Ramos (cell line): ENCODE measurements at regions not wholly inside any gene's neighbourhood (a gene's known extent, or its start where the extent isn't known, plus 50 kb on each side); places are given as distances from the start of the nearest gene placed in this dataset.

Source experiments
- in situ Hi-C: fragments of 300-500 bp; cut with MboI; formaldehyde crosslinking; loops from one replicate; pipeline ENCODE4 v1.14.3; 2022; ENCODE audit warnings: low sequenced_read_pairs; ENCODE audit not compliant: unreplicated experiment

DNA sequence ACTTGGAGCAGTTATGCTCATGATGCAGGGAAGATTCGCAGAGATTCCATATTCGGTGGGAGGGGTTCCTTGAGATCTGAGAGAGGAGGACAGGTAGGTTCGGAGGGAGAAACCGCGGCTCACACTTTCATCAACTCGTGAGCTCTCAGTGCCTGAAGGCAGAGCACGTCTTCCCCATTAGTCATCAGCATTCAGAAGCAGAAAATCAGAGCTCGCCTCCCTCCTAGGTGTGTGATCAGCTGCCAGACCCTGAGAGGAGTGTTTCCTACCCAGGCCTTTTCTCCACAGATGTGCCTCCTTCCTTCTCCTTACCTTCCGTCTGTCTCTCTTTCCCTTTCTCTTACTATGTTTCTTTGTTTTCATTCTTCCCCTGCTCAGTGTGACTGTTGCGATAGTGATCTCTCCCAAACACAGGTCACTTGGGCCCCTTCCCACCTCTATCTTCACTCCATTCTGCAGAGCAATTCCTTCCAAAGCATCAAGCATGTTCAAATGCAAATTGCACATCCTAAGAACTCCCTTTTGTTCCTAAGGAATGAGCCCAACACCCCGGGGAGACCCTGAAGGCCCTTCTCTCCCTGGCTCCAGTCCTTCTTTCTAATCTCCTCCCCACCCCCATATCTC, 389.5 kb downstream of the UQCRFS1 start:
- in situ Hi-C loops = no loop called here

DNA sequence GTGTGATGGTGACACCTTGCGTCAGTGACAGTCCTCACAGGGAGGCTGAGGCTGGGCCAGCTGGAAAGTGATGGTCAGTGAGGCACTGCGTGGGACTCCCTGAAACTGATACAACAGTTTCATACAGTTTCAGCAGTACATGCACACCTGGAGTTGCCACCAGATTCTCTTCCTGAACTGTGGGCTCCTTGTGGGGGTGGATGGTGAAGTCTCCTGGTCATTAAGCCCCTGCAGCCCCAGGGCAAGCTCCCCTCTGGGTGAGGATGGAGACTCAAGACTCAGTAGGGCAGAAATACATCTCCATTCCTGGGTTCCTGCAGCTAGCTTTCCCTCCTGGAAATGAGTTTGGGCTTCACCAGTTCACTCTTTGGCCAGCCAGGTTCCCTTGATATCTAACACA, 392.7 kb downstream of the UQCRFS1 start:
- in situ Hi-C loops = no loop called here

DNA sequence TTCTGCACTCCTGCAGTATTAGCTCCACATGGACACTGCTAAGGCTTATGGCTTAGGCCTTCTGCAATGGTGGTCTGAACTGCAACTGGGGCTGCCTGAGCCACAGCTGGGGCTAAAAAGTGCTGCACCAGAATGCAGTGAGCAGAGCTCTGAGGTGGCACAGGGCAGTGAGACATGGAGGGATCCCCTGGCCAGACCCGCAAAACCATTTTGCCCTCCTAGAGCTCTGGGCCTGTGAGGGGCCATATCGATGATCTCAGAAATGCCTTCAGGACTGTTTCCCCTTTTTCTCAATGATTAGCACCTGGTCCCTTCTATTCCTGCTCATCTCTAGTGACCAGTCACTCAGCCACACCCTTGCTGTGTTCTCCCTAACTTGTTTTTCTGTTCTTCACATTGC, 397.7 kb downstream of the UQCRFS1 start:
- in situ Hi-C loops = no loop called here

DNA sequence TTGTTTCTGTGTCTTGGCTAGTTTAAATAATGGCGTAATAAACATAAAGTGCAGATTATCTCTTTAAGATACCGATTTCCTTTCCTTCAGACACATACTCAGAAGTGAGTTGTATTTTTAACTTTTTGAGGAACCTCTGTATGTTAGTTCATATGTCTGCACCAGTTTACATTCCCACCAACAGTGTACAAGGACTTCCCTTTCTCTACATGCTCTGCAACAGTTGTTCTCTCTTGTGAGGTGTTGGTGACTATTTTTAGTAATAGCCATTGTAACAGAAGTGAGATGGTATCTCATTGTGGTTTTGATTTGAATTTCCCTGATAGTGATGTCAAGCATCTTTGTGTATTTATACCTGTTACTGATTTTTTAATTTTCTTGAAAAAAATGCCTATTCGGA, 418.6 kb downstream of the UQCRFS1 start:
- in situ Hi-C loops = no loop called here

DNA sequence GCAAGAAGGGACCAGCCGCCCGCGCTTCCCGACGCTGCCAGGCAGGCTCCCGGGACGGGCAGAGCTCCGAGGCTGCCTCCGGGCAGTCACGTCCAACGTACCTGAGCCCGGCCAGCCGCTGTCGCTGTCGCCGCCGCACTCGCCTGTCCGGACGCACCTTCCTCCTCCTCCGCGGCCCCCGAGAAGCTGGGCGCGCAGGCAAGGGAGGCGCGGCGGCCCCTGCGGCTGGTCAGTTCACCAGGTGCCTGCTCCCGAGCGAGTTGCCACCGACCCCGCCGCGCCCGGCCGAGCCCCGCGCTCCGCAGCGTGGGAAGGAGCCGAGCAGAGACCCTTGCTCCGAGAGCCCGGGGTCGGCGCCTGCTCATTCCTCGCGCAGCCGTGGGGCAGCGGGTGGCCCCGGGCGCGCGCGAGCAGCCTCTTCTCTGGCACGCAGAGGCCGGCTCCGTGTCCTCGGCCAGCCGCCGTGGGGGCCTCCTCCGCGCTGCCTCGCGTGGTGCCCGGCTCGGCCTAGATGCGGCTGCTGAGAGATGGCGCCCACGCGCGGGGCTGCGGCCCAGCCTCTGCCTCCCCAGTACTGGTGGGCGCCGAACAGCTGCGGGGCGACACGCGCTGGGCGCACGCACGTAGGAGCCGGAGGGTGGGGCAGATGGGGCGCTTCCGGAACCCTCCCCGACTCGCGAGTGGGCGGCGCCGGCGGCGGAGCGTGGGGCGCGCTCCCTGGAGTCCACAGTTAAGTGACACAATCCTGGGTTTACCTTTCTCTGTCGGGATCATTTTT, 419.4 kb downstream of the UQCRFS1 start:
- in situ Hi-C loops = no loop called here

DNA sequence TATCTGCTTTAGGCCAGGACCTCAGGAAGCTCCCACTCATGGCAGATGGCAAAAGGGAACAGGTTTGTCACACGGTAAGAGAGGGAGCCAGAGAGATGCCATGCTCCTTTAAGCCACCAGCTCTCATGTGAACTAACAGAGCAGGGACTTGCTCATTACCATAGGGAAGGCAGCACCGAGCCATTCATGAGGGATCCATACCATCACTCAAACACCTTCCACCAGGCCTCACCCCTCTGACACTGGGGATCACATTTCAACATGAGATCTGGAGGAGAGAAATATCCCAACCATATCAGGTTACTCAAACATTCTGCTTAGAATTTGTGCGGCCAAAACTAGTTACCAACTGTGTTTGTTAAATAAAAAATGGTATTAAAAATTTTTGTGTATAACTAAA, 427.0 kb downstream of the UQCRFS1 start:
- in situ Hi-C loops = no loop called here

DNA sequence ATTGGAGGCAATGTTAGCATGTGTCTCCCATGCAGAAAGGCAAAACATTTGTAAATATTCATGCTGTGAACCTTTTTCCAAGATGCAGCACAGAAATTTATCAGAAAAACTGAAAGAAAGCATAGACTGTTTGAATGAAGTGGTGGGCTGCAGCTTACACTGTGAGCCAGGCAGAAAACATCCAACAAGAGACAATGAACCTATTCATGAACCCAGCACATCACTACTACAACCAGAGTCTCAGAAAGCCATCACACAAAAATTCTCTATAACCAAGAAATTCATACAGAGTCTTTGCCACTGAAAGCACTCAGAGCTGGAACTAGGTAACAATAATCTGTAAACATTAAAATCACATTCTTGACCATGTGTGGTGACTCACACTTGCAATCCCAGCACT, 448.9 kb downstream of the UQCRFS1 start:
- in situ Hi-C loops = no loop called here

DNA sequence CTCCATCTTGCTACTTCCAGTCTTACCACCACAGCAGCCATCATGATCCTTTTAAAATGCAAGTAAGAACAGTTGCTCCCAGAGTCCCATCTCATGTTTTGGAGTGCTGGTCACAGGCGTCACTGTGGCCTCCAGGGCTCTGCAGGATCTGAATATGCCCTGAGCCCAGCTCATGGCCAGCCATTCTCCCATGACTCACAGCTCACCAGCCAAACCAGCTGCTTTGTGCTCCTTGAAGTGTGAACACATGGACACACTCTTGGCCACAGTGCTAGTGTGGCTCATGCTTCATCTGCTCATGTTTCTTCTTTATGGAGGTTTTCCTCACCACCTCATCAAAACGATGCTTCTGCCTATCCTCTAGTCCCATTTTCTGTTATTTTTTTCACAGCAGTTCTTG, 466.5 kb downstream of the UQCRFS1 start:
- in situ Hi-C loops = loop anchor here (25.0 kb wide), 1 partner anchor 516 kb away; no protein-coding TSS in a partner anchor

DNA sequence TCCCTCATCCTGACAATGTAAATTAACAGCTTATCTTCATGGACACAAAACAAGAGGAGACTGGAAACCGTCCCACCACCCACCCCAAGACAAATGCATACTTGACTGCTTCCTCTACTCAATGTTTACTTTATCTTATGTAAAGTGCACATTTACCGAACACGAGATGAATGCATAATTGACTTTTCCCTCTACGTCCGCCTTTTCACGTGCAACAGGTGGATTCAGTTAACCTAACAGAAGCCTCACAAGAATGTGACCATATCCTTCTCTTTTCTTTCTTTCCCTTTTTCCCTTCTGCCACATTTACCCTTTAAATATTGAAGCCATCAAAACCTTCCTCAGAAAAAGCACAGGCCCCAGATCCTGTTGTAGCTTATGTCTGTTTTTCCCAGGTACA, 468.0 kb downstream of the UQCRFS1 start:
- in situ Hi-C loops = loop anchor here (25.0 kb wide), 1 partner anchor 517 kb away; no protein-coding TSS in a partner anchor

DNA sequence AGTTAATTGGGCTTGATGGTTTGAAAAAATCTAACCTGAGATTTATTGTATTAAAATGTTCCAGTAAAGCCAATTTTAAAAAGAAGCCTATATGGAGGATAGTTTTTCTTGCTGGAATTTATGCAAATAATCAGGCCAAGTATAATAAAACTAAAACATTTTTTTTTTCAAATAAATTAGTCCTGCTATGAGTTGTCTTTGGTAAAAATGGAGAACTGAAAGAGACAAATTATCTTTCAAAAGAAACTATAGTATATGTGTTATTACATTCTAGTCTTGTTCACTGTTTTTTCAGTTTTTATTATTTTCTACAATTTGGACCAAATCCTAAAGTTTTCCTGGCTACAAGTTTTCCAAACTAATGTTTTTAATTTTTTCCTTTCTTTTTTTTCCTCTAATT, 468.9 kb downstream of the UQCRFS1 start:
- in situ Hi-C loops = loop anchor here (25.0 kb wide), 1 partner anchor 518 kb away; no protein-coding TSS in a partner anchor

DNA sequence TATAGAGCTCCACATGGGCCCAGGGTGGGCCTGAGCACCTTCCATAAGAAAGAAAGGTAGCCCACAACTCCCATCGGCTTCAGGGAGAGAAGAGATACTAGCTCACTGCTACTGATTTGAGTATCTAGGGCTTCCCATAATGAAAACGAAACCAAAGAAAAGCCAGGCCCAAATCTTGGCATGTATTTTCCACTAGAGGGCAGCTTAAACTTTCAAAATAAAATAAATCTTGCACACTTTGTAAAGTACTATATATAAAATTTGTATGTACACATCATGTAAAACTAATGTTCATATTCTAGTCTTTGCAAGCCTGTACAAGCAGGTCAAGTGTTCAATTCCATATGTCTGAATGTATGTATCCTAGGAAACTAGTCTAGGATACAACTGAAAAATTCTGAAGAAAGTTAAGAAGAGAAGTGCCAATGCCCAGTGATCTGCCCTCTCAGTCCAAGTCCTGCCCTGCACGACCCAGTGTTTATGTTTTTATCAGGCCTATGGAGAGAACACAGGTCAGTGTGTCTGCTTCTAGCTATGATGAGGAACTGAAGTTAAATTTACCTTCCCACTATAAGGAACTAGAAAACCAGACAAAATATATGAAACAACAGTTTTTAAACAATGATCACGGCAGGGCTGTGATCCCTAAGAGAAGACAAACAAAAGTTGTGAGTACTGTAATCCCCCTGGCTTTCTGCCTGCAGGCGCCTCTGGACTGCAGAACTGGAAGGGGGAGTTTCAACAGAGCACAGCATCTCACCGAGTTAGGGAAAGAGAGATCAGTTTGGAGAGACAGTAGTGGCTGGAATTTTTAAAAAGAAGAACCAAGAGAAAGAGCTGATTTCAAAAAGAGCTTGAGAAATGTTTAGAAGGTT, 475.7 kb downstream of the UQCRFS1 start:
- in situ Hi-C loops = loop anchor here (25.0 kb wide), 1 partner anchor 525 kb away; no protein-coding TSS in a partner anchor

DNA sequence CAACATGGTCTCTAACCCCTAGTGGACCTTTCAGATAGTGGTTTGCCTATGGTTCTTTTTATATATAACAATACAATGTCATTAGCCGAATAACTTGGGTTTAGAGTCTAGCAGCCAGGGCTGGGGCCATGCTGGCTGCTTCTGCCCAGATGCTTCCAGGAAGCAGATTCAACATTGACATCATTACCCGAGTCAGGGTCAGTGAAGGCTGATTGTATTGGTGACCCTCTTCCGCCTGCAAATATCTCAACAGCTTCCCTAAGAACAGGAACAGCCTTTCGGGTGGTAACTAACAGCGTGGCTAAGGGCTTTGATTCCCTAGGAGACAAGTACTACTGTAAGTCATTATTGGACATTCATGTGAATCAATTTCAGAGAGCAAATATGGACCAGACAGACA, 476.4 kb downstream of the UQCRFS1 start:
- in situ Hi-C loops = loop anchor here (25.0 kb wide), 1 partner anchor 526 kb away; no protein-coding TSS in a partner anchor

DNA sequence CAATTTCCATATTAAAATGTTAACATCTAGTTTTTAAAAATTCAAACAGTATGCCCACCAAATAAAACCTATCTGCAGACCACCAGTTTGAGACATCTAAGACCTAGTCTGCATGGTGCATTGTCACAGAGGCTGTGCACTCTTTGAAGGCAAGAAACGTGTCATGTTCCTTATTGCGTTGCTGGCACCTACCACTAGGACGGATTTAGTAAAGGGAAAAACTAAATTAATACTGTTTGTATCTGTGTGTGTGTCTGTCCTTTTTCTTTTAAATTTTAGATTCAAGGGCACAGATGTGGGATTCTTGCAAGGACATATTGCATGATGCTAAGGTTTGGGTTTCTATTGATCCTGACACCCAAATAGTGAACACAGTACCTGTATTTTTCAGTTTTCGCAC, 481.4 kb downstream of the UQCRFS1 start:
- in situ Hi-C loops = loop anchor here (25.0 kb wide), 1 partner anchor 531 kb away; no protein-coding TSS in a partner anchor

DNA sequence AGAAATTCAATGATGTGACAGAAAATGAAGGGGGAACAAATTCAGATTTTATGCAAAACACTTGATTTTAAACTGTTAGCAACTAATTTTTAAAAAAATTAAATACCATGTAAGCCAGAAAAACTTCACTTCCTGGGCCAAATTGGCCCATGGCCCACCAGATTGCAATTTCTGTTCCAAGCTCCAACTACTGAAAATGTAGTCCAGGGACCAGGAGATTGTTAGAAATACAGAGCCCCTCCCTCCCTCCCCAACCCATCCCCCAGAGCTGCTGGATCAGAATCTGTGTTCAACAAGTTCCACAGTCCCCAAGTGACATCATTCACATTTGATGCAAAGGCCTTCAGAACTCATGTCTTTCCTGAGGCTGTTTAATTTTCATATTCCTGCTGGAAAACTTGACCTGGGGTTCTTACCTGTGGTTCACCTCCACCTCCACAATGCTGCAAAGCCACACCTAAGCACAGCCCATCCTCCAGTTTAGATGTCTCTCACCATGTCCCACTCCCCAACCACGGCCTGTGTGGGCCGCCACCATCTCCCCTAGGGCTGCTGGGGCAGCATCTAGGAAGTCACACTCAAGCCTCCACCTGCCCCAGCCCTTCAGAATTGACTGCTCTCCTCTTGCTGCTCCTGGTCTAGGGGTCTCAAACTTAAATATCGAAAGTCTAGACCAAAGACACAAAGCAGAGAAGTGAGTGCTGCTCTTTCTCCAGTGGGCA, 482.0 kb downstream of the UQCRFS1 start:
- in situ Hi-C loops = loop anchor here (25.0 kb wide), 1 partner anchor 531 kb away; no protein-coding TSS in a partner anchor

DNA sequence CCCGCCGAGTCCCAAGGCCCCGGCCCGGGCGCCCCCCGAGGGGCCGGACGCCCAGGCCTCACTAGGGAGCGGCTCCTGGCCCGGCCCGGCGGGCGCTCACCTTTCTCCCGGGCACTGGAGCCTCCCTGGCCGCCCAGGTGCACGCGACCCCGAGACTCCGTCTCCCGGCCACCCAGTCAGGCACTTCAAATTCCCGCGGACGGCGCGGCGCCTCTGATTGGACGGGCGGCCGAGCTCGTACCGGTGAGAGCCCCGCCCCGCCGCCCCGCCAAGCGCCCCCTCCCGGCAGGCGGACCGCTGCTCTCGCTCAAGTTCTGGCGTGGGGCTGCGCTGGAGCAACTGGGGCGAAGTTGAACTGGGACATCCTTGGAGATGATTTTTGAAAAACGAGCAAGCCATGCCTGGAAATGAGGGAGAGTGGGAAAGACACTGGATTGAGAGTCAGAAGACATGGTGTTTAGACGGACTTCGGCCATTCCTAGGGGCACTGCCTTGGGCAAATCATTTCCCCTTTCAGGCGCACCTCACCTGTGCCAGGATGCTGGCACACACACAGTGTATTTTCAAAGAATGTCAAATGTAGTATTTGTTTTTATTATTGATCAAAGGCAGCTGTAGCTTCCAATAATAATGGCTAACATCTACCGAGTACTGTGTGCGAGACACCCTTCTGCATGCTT, 485.3 kb downstream of the UQCRFS1 start:
- in situ Hi-C loops = loop anchor here (25.0 kb wide), 1 partner anchor 535 kb away; no protein-coding TSS in a partner anchor

DNA sequence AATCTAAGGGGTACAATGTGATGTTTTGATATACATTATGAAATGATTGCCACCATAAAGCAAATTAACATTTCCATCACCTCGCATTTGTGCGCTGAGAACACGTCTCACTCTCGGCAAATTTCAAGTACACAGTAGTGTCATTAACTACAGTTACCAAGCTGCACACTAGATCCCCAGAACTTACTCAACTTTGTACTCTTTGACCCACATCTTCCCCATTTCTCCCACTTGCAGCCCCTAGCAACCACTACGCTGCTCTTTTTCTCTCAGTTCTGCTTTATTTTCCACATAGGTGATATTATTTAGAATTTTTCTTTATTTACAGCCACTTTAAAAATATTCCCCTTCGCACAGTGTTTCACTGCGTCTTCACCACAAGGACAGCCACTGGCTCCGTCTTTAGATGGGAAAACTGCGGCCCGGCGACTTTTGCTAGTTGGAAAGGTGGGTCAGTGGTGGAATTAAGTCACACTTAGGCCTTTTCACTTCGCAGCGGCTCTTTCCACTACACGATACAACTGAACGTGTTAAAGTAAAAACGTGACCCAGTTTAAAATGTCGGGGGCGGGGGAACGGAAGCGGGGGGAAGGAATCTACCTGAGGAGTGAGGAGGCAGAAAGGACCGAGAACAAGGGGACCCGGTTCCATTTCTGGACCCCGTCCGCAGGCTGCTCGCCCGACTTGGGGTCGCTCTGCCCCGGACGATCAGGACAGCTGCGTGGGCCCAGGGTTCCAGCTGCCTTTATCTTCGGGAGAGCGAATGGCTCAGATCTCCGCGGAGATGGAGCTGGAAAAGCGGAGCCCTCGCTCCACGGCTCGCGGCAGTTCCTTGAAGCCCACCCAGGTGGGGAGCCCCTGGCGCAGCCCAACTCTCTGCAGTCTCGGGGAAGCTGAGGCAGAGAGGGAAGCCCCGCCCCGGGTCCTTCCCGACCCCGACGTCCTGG, 486.1 kb downstream of the UQCRFS1 start:
- in situ Hi-C loops = loop anchor here (25.0 kb wide), 1 partner anchor 535 kb away; no protein-coding TSS in a partner anchor

DNA sequence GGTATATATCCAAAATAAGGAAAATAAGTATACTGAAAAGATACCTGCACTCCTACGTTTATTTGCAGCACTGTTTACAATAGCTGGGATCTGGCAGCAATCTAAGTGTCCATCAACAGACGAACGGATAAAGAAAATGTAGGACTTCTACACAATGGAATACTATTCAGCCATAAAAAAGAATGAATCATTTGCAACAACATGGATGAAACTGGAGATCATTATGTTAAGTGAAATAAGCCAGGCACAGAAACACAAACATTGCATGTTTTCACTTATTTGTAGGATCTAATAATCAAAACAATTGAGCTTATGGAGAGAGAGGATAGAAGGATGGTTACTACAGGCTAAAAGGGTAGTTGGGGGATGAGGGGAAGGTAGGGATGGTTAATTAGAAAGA, 494.0 kb downstream of the UQCRFS1 start:
- in situ Hi-C loops = loop anchor here (25.0 kb wide), 1 partner anchor 757 kb away; no protein-coding TSS in a partner anchor

DNA sequence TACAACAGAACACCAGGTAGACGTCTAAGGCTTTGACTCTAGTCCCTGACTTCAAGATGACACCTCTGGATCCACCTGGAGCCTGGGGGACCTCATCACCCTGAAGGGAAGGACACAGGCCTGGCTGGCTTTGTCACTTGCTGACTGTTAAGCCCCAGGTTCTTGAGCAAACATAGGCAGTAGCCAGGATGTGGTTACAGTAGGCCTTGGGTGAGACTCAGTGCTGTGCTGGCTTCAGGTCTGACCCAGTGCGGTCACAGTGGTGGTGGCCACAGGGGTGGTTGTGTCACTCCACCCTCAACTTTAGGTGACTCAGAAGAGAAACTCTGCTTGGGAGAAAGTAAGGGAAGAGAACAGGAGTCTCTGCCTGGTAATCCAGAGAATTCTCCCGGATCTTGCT, 497.8 kb downstream of the UQCRFS1 start:
- in situ Hi-C loops = loop anchor here (25.0 kb wide), 1 partner anchor 753 kb away; no protein-coding TSS in a partner anchor
